DND-41 (cell line): ENCODE measurements at regions not wholly inside any gene's neighbourhood (a gene's known extent, or its start where the extent isn't known, plus 50 kb on each side); places are given as distances from the start of the nearest gene placed in this dataset.

Experiments used
- ATAC-seq: fragments of 200-7000 bp; cut with Tn5 transposase; 3 replicates; pipeline ENCODE4 v1.9.1; 2021; ENCODE audit warnings: low read depth; ENCODE audit not compliant: insufficient read depth
- DNase-seq: peaks from one replicate; pipeline ENCODE4 v3.0.0-alpha.2; 2020
- H2AFZ ChIP-seq: 2 replicates; pipeline ENCODE4 v1.6.0; 2012; ENCODE audit warnings: low read depth, low read length
- H3K27ac ChIP-seq: 2 replicates; pipeline ENCODE4 v1.5.1; 2012; ENCODE audit warnings: low read length, inconsistent platforms
- H3K27me3 ChIP-seq: fragments of 200-600 bp; sonication (generic); 2 replicates; pipeline ENCODE4 v1.6.0; 2012; ENCODE audit warnings: low read length, mild to moderate bottlenecking, inconsistent platforms; ENCODE audit not compliant: insufficient read depth, poor library complexity
- H3K36me3 ChIP-seq: 2 replicates; pipeline ENCODE4 v1.5.1; 2012; ENCODE audit warnings: low read length, inconsistent platforms; ENCODE audit not compliant: insufficient read depth
- H3K4me1 ChIP-seq: 2 replicates; pipeline ENCODE4 v1.5.1; 2012; ENCODE audit warnings: mild to moderate bottlenecking, low read length; ENCODE audit not compliant: insufficient read depth
- H3K4me2 ChIP-seq: 2 replicates; pipeline ENCODE4 v1.6.0; 2012; ENCODE audit warnings: mild to moderate bottlenecking, moderate library complexity, low read length, inconsistent platforms; ENCODE audit not compliant: insufficient read depth
- H3K4me3 ChIP-seq, 2 experiments: fragments of 200-600 bp in 1 of 2; shearing (Covaris generic) in 1 of 2; 2 replicates each; pipeline ENCODE4 v1.5.1; 2012 to 2016; ENCODE audit warnings: inconsistent platforms in 2 of 2, low read length in 2 of 2, mild to moderate bottlenecking in 2 of 2, low read depth in 1 of 2, moderate library complexity in 1 of 2
- H3K79me2 ChIP-seq: 2 replicates; pipeline ENCODE4 v1.6.0; 2012; ENCODE audit warnings: low read length, inconsistent platforms; ENCODE audit not compliant: insufficient read depth
- H3K9ac ChIP-seq: 2 replicates; pipeline ENCODE4 v1.6.0; 2012; ENCODE audit warnings: low read depth, mild to moderate bottlenecking, inconsistent platforms, low read length, moderate library complexity
- H3K9me3 ChIP-seq: 2 replicates; pipeline ENCODE4 v1.5.1; 2012; ENCODE audit warnings: low read length, moderate library complexity, mild to moderate bottlenecking, inconsistent platforms; ENCODE audit not compliant: insufficient read depth, severe bottlenecking
- H4K20me1 ChIP-seq: 2 replicates; pipeline ENCODE4 v1.6.0; 2012; ENCODE audit warnings: low read length; ENCODE audit not compliant: insufficient read depth
- EZH2 ChIP-seq: IDR thresholded peaks from 3 replicates; pipeline ENCODE4 v1.6.1; 2012; ENCODE audit warnings: borderline replicate concordance, low read depth, mild to moderate bottlenecking, moderate library complexity, low read length, inconsistent platforms; ENCODE audit not compliant: severe bottlenecking
- TF ChIP-seq, protein P1 (sequence below): IDR thresholded peaks from 2 replicates; pipeline ENCODE4 v1.5.1; 2012; ENCODE audit warnings: borderline replicate concordance, low read length, moderate library complexity, mild to moderate bottlenecking; ENCODE audit not compliant: poor library complexity, severe bottlenecking; ENCODE audit errors: extremely low read depth

- H3K9me3 ChIP-seq: no peaks in the 10 kb centered on the region
- H3K27ac ChIP-seq: peak overlapping the region; percentile 71
- DNase-seq (peak; percentile 74), ATAC-seq (peak; percentile 77)
- no peaks in the 10 kb centered on the region for H3K36me3 ChIP-seq
- peak overlapping the region; percentile 35 for H3K9ac ChIP-seq
- H2AFZ ChIP-seq: peak overlapping the region; percentile 44
- H3K79me2 ChIP-seq: no peaks in the 10 kb centered on the region
- no peak overlapping the region for H3K4me2 ChIP-seq
- H3K4me3 ChIP-seq: no peak overlapping the region
- peaks cover 67% of the 10 kb centered on the region for H3K4me1 ChIP-seq
- no peaks in the 10 kb centered on the region for H4K20me1 ChIP-seq
- H3K27me3 ChIP-seq: no peaks in the 10 kb centered on the region
- TF ChIP-seq, protein P1, sequence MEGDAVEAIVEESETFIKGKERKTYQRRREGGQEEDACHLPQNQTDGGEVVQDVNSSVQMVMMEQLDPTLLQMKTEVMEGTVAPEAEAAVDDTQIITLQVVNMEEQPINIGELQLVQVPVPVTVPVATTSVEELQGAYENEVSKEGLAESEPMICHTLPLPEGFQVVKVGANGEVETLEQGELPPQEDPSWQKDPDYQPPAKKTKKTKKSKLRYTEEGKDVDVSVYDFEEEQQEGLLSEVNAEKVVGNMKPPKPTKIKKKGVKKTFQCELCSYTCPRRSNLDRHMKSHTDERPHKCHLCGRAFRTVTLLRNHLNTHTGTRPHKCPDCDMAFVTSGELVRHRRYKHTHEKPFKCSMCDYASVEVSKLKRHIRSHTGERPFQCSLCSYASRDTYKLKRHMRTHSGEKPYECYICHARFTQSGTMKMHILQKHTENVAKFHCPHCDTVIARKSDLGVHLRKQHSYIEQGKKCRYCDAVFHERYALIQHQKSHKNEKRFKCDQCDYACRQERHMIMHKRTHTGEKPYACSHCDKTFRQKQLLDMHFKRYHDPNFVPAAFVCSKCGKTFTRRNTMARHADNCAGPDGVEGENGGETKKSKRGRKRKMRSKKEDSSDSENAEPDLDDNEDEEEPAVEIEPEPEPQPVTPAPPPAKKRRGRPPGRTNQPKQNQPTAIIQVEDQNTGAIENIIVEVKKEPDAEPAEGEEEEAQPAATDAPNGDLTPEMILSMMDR: no peak
- no peak for TF ChIP-seq EZH2
Observed at GRCh38 chr17:34413443-34414119, 50.5 kb upstream of the CCL1 start.

- H3K27ac ChIP-seq: peak overlapping the region; percentile 71
- peak overlapping the region; percentile 35; the same call in 1 of the 2 replicates for H3K9ac ChIP-seq
- H3K27me3 ChIP-seq: no peaks in the 10 kb centered on the region
- DNase-seq (no peak), ATAC-seq (no peak)
- TF ChIP-seq EZH2: no peak
- TF ChIP-seq, protein P1: no peak
- no peak overlapping the region for H3K4me2 ChIP-seq
- H3K79me2 ChIP-seq: no peaks in the 10 kb centered on the region
- peaks cover 73% of the 10 kb centered on the region for H3K4me1 ChIP-seq
- H3K36me3 ChIP-seq: no peaks in the 10 kb centered on the region
- no peak overlapping the region for H3K4me3 ChIP-seq
- H4K20me1 ChIP-seq: no peaks in the 10 kb centered on the region
- no peak overlapping the region for H2AFZ ChIP-seq
- H3K9me3 ChIP-seq: no peaks in the 10 kb centered on the region
Observed at GRCh38 chr17:34412965-34413441, 50.0 kb upstream of the CCL1 start.
